ENCODE measurements at regions not wholly inside any gene's neighbourhood (a gene's known extent, or its start where the extent isn't known, plus 50 kb on each side); places are given as distances from the start of the nearest gene placed in this dataset.

DNA sequence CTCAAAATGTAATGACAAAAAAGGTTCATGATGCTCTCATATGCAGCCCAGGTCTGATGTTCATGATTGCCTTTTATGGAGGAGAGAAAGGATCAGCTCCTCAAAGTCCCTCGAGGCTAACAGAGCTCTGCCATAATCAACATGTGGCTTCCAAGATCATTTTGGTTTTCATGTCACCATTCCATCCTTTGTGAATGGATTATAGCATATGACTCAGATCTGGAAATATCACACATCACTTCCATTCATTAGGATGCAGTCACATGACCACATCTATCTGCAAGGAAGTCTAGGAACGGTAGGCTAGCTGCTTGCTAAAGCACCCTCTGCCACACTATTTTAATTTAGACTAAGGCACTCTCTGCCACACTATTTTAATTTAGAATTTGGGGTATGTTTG lies 77.6 kb downstream of the COX18 start:
- Histone ChIP-seq H3K27ac (ENCODE audit: low read depth in 2 of 2, low read length in 2 of 2) (no peak overlapping the region), H3K4me3 (ENCODE audit: low read length in 3 of 3) (no peak overlapping the region), H3K4me1 (ENCODE audit: control insufficient read depth in 2 of 3, insufficient read depth in 2 of 3, low read depth in 1 of 3, low read length in 3 of 3) (no peaks in the 10 kb centered on the region), H3K27me3 (ENCODE audit: control insufficient read depth, insufficient read depth, low read length) (no peaks in the 10 kb centered on the region), H3K36me3 (ENCODE audit: control insufficient read depth in 2 of 3, insufficient read depth in 3 of 3, low read length in 3 of 3) (no peaks in the 10 kb centered on the region), H3K9me3 (ENCODE audit: control insufficient read depth in 2 of 3, insufficient read depth in 1 of 3, low read length in 3 of 3) (no peaks in the 10 kb centered on the region), H3K9ac (ENCODE audit: low read length in 3 of 3) (no peak overlapping the region)
- FAIRE-seq (no peak), DNase-seq (no peak)
- intact Hi-C loops (cut with DNase I) = no loop called here
- TF ChIP-seq, protein P1, sequence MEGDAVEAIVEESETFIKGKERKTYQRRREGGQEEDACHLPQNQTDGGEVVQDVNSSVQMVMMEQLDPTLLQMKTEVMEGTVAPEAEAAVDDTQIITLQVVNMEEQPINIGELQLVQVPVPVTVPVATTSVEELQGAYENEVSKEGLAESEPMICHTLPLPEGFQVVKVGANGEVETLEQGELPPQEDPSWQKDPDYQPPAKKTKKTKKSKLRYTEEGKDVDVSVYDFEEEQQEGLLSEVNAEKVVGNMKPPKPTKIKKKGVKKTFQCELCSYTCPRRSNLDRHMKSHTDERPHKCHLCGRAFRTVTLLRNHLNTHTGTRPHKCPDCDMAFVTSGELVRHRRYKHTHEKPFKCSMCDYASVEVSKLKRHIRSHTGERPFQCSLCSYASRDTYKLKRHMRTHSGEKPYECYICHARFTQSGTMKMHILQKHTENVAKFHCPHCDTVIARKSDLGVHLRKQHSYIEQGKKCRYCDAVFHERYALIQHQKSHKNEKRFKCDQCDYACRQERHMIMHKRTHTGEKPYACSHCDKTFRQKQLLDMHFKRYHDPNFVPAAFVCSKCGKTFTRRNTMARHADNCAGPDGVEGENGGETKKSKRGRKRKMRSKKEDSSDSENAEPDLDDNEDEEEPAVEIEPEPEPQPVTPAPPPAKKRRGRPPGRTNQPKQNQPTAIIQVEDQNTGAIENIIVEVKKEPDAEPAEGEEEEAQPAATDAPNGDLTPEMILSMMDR (IDR thresholded peaks at IDR 0.05; ENCODE audit: borderline replicate concordance, extremely low read depth, insufficient read depth) = no peak

DNA sequence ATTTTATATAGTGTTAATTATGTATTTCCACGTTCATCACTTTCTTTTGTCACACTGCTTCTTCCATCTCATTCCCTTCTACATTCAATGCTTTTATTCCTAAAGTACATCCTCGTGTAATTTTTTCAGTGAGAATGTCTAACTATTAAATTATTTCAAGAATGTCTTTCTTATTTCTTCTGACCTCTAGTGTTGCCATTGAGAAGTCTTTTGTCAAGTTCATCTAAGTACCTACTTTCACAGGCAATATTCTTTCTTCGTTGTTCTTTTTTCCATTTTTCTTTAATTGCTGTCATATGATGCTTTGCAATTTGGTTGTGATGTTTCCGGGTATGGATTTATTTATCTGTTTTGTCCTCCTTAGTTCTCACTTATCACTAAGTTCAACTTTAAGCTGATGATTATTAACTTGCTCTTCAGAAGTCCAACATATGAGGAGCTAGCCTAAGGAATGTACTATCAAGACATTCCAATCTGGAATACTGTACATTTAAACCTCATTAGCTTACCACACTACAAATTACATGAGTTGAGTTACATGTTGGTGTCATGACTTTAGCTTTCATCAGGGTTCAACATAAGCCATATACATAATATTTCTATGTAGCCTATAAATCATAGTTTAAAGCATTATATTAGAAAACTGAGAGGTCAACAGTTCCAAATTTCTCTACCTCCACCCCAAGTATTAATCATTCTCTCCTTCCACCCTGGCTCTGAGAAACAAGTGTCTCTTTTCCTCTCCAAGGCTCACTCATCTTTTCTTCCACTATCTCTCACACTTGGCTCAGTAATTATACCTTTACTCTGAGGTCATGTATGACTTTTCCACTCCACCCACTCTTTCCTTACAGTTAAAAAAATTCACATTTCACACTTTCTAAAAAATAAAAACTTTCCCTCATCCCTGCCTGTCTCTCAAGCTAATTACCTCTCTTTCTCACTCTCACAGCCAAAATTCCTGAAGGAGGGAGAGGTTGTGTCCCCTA lies 81.5 kb downstream of the COX18 start:
- FAIRE-seq (no peak), DNase-seq (no peak)
- TF ChIP-seq, protein P1 (IDR thresholded peaks at IDR 0.05; ENCODE audit: borderline replicate concordance, extremely low read depth, insufficient read depth) = no peak
- H3K27ac ChIP-seq (ENCODE audit: low read depth in 2 of 2, low read length in 2 of 2) = no peak overlapping the region
- no peaks in the 10 kb centered on the region for H3K9me3 ChIP-seq (ENCODE audit: control insufficient read depth in 2 of 3, insufficient read depth in 1 of 3, low read length in 3 of 3)
- intact Hi-C loops (cut with DNase I) = no loop called here
- no peaks in the 10 kb centered on the region for H3K36me3 ChIP-seq (ENCODE audit: control insufficient read depth in 2 of 3, insufficient read depth in 3 of 3, low read length in 3 of 3)
- H3K9ac ChIP-seq (ENCODE audit: low read length in 3 of 3) = no peak overlapping the region
- H3K4me3 ChIP-seq (ENCODE audit: low read length in 3 of 3) = no peak overlapping the region
- no peaks in the 10 kb centered on the region for H3K4me1 ChIP-seq (ENCODE audit: control insufficient read depth in 2 of 3, insufficient read depth in 2 of 3, low read depth in 1 of 3, low read length in 3 of 3)
- no peaks in the 10 kb centered on the region for H3K27me3 ChIP-seq (ENCODE audit: control insufficient read depth, insufficient read depth, low read length)

DNA sequence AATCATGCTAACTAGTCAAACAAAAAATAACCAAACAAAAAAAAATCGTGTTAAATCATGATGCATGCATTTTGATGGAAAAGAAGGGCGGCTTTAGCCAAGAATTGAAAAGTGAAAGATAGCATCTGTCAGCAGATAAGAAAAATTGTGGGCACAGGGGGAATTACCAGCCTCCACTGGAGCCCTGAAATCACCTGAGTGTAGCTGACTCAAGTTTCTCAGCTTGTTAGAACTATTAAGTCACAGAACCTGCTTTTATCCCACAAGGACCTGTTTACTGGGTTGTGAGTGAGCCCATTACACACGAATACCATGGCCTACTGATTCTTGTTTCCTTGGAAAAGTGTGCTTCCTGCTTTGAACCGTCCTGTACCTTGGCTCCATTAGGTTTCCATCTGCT lies 85.2 kb downstream of the COX18 start:
- H3K4me1 ChIP-seq (ENCODE audit: control insufficient read depth in 2 of 3, insufficient read depth in 2 of 3, low read depth in 1 of 3, low read length in 3 of 3) = no peaks in the 10 kb centered on the region
- intact Hi-C loops (cut with DNase I) = no loop called here
- no peaks in the 10 kb centered on the region for H3K27me3 ChIP-seq (ENCODE audit: control insufficient read depth, insufficient read depth, low read length)
- no peak for DNase-seq
- TF ChIP-seq, protein P1 (IDR thresholded peaks at IDR 0.05; ENCODE audit: borderline replicate concordance, extremely low read depth, insufficient read depth) = no peak
- no peaks in the 10 kb centered on the region for H3K9me3 ChIP-seq (ENCODE audit: control insufficient read depth in 2 of 3, insufficient read depth in 1 of 3, low read length in 3 of 3)
- H3K27ac ChIP-seq (ENCODE audit: low read depth in 2 of 2, low read length in 2 of 2) = no peak overlapping the region
- H3K4me3 ChIP-seq (ENCODE audit: low read length in 3 of 3) = no peak overlapping the region
- FAIRE-seq = no peak
- no peaks in the 10 kb centered on the region for H3K36me3 ChIP-seq (ENCODE audit: control insufficient read depth in 2 of 3, insufficient read depth in 3 of 3, low read length in 3 of 3)
- H3K9ac ChIP-seq (ENCODE audit: low read length in 3 of 3) = no peak overlapping the region
